B cell (primary cell): ENCODE measurements at regions not wholly inside any gene's neighbourhood (a gene's known extent, or its start where the extent isn't known, plus 50 kb on each side); places are given as distances from the start of the nearest gene placed in this dataset.
"Not testable (repeated sequence)": the region's sequence is repeated elsewhere in the genome, so short reads cannot be mapped to it uniquely, and the experiment has no call there.

ENCODE experiments used
- ATAC-seq: fragments of 200-7000 bp; cut with Tn5 transposase; one replicate; pipeline ENCODE4 v1.10.0; 2021; ENCODE audit warnings: low read depth, mild to moderate bottlenecking, moderate number of reproducible peaks, moderate library complexity
- CTCF ChIA-PET: fragments of 350-600 bp; sonication (Branson Sonifier 250); formaldehyde crosslinking; loops from one replicate; lab custom pipeline; 2021; ENCODE audit warnings: antibody characterized with exemption, inconsistent platforms; lab: Charles Lee
- POLR2A ChIA-PET: fragments of 350-600 bp; sonication (Branson Sonifier 250); formaldehyde crosslinking; loops from one replicate; lab custom pipeline; 2021; ENCODE audit warnings: antibody characterized with exemption; lab: Charles Lee
- DNase-seq: peaks from one replicate; pipeline ENCODE4 v3.0.0; 2013
- H2AFZ ChIP-seq: 2 replicates; pipeline ENCODE4 v1.6.1; 2012; ENCODE audit warnings: mild to moderate bottlenecking, low read depth, low read length; ENCODE audit not compliant: insufficient read depth, poor library complexity, severe bottlenecking
- H3K27ac ChIP-seq, 2 donors: 1 replicate in 1 of 2; 2 replicates in 1 of 2; pipeline ENCODE4 v1.5.1; 2012 to 2013; ENCODE audit warnings: low read length in 2 of 2, mild to moderate bottlenecking in 2 of 2, moderate library complexity in 1 of 2
- H3K27me3 ChIP-seq, 4 experiments: fragments of 200-600 bp in 1 of 4; sonication (generic) in 1 of 4; replicated peaks in 1 of 4; 1 replicate in 2 of 4; 2 replicates in 2 of 4; pipeline versions ENCODE4 v1.6.1 to v1.7.0; 2013 to 2016; ENCODE audit warnings: low read length in 3 of 4, mild to moderate bottlenecking in 2 of 4, mixed read lengths in 1 of 4, moderate library complexity in 1 of 4; ENCODE audit not compliant: insufficient read depth in 4 of 4, control insufficient read depth in 3 of 4; ENCODE audit errors: control extremely low read depth in 1 of 4
- H3K36me3 ChIP-seq, 2 experiments: replicated peaks in 1 of 2; 1 replicate in 1 of 2; 2 replicates in 1 of 2; pipeline versions ENCODE4 v1.6.1 to v1.7.1; 2013; ENCODE audit warnings: low read length in 1 of 2; ENCODE audit not compliant: insufficient read depth in 2 of 2, control insufficient read depth in 1 of 2; ENCODE audit errors: control extremely low read depth in 1 of 2, extremely low read depth in 1 of 2
- H3K4me1 ChIP-seq, 2 donors: fragments of 200-600 bp in 1 of 2; sonication (generic) in 1 of 2; 1 replicate in 1 of 2; 2 replicates in 1 of 2; pipeline versions ENCODE4 v1.5.1 to v1.6.1; 2013 to 2017; ENCODE audit warnings: low read length in 2 of 2; ENCODE audit not compliant: control insufficient read depth in 2 of 2, insufficient read depth in 2 of 2
- H3K4me2 ChIP-seq: replicated peaks from 2 replicates; pipeline ENCODE3; 2012; ENCODE audit warnings: mild to moderate bottlenecking, low read depth, low read length; ENCODE audit not compliant: poor library complexity, severe bottlenecking
- H3K4me3 ChIP-seq, 5 experiments: fragments of 200-600 bp in 1 of 5; sonication (generic) in 1 of 5; 1 replicate in 3 of 5; 2 replicates in 2 of 5; pipeline versions ENCODE4 v1.5.1 to v1.7.0; 2011 to 2016; ENCODE audit warnings: low read length in 4 of 5, mild to moderate bottlenecking in 4 of 5, low read depth in 2 of 5, control low read depth in 1 of 5, moderate library complexity in 1 of 5; ENCODE audit not compliant: insufficient read depth in 1 of 5; ENCODE audit errors: control extremely low read depth in 1 of 5, extremely low read depth in 1 of 5
- H3K79me2 ChIP-seq: fragments of 200-600 bp; sonication (generic); one replicate; pipeline ENCODE4 v1.6.0; 2016; ENCODE audit warnings: low read length; ENCODE audit not compliant: control insufficient read depth, insufficient read depth
- H3K9ac ChIP-seq: fragments of 200-600 bp; sonication (generic); 2 replicates; pipeline ENCODE4 v1.6.1; 2017; ENCODE audit warnings: mild to moderate bottlenecking, low read length, moderate library complexity
- H3K9me3 ChIP-seq, 3 donors: one replicate each; pipeline versions ENCODE4 v1.6.1 to v1.7.1; 2013; ENCODE audit warnings: low read length in 2 of 3; ENCODE audit not compliant: control insufficient read depth in 2 of 3, insufficient read depth in 1 of 3; ENCODE audit errors: control extremely low read depth in 1 of 3
- H4K20me1 ChIP-seq: 2 replicates; pipeline ENCODE4 v1.6.0; 2012; ENCODE audit warnings: mild to moderate bottlenecking, low read length; ENCODE audit not compliant: insufficient read depth, control insufficient read depth, poor library complexity, severe bottlenecking
- H3K27ac Mint-ChIP-seq: one replicate; pipeline ENCODE4 v1.8.0; 2021; ENCODE audit warnings: mixed read lengths
- H3K27me3 Mint-ChIP-seq: one replicate; pipeline ENCODE4 v1.8.0; 2021; ENCODE audit warnings: mixed read lengths
- H3K4me1 Mint-ChIP-seq: one replicate; pipeline ENCODE4 v1.8.0; 2021; ENCODE audit warnings: mixed read lengths
- H3K4me3 Mint-ChIP-seq: one replicate; pipeline ENCODE4 v1.8.0; 2021; ENCODE audit warnings: mixed read lengths
- H3K9me3 Mint-ChIP-seq: one replicate; pipeline ENCODE4 v1.8.0; 2022; ENCODE audit warnings: mixed read lengths; ENCODE audit not compliant: insufficient read depth
- CTCF ChIP-seq: fragments of 200-600 bp; IDR thresholded peaks from one replicate; pipeline ENCODE4 v1.8.0; 2022; ENCODE audit warnings: antibody characterized with exemption, mild to moderate bottlenecking
- EZH2 ChIP-seq: IDR thresholded peaks from 2 replicates; pipeline ENCODE4 v1.6.1; 2012; ENCODE audit warnings: borderline replicate concordance, low read depth, mild to moderate bottlenecking, moderate library complexity, low read length; ENCODE audit not compliant: insufficient read depth, poor library complexity, severe bottlenecking
- WGBS: methylation state at CpG from one replicate; pipeline ENCODE4 v1.1.5; 2013; ENCODE audit warnings: missing lambda C conversion rate; ENCODE audit not compliant: insufficient coverage; 5-methylcytosine and 5-hydroxymethylcytosine counted together
- intact Hi-C: fragments of 100-400 bp; cut with micrococcal nuclease; formaldehyde crosslinking; loops from one replicate; pipeline ENCODE4 v1.10.0; 2022

- H2AFZ ChIP-seq: no peak overlapping the region
- H4K20me1 ChIP-seq: no peaks in the 10 kb centered on the region
- Mint-ChIP-seq H3K27me3 (no peaks in the 10 kb centered on the region), H3K27ac (no peak overlapping the region), H3K4me1 (no peaks in the 10 kb centered on the region), H3K4me3 (no peak overlapping the region), H3K9me3 (no peaks in the 10 kb centered on the region)
- H3K4me1 ChIP-seq: no peaks in the 10 kb centered on the region
- no peak for ATAC-seq
- no peak overlapping the region for H3K4me2 ChIP-seq
- no peak overlapping the region for H3K4me3 ChIP-seq
- no peaks in the 10 kb centered on the region for H3K36me3 ChIP-seq
- H3K27ac ChIP-seq: no peak overlapping the region
- WGBS: no CpG with 5 or more reads among the region's 2 CpGs
- no peak for DNase-seq
- H3K27me3 ChIP-seq: no peaks in the 10 kb centered on the region
- H3K9me3 ChIP-seq: no peaks in the 10 kb centered on the region
- POLR2A ChIA-PET: no interaction called here
- intact Hi-C loops: no loop called here
- TF ChIP-seq EZH2 (no peak), CTCF (no peak)
- no peak overlapping the region for H3K9ac ChIP-seq
- CTCF ChIA-PET: no interaction called here
- no peaks in the 10 kb centered on the region for H3K79me2 ChIP-seq
These were observed 413.5 kb downstream of the BCKDHB start for GRCh38 chr6:80519811-80520594.

DNA sequence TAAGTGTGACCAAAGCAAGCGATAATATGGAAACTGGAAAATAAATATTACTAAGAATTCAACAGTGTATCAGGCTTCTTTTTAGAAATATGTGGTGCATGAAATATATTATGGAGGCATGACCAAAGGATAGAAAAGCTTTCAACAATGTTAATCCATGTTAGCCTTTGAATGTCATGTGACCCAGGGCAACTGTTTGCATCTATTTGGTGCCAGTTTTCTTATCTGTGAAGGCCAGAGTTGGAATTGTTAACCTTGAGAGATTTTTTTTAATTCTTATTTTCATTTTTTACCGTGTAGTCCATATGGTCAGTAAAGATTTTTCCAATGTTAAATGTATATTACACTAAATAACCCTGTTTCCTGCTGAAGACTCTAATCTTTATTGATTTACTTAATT lies 411.1 kb downstream of the BCKDHB start:
- H3K27me3 ChIP-seq: no peaks in the 10 kb centered on the region
- WGBS: no CpG with 5 or more reads among the region's 2 CpGs
- ATAC-seq: no peak
- DNase-seq: no peak
- Mint-ChIP-seq H3K9me3 (no peaks in the 10 kb centered on the region), H3K4me3 (no peak overlapping the region), H3K27ac (no peak overlapping the region), H3K4me1 (no peaks in the 10 kb centered on the region), H3K27me3 (no peaks in the 10 kb centered on the region)
- H3K79me2 ChIP-seq: no peaks in the 10 kb centered on the region
- no peak overlapping the region for H2AFZ ChIP-seq
- POLR2A ChIA-PET: no interaction called here
- no peak overlapping the region for H3K4me2 ChIP-seq
- CTCF ChIA-PET: no interaction called here
- no peaks in the 10 kb centered on the region for H3K4me1 ChIP-seq
- no peak overlapping the region for H3K9ac ChIP-seq
- H3K9me3 ChIP-seq: no peaks in the 10 kb centered on the region
- intact Hi-C loops: no loop called here
- no peaks in the 10 kb centered on the region for H4K20me1 ChIP-seq
- H3K36me3 ChIP-seq: no peaks in the 10 kb centered on the region
- no peak overlapping the region for H3K27ac ChIP-seq
- no peak overlapping the region for H3K4me3 ChIP-seq
- TF ChIP-seq CTCF (no peak), EZH2 (no peak)

GRCh38 chr6:80510521-80510920 lies 404.1 kb downstream of the BCKDHB start:
- H3K9me3 Mint-ChIP-seq, H2AFZ ChIP-seq, H3K79me2 ChIP-seq, H3K9me3 ChIP-seq, H3K4me2 ChIP-seq, H3K36me3 ChIP-seq, H3K9ac ChIP-seq, CTCF ChIA-PET, H4K20me1 ChIP-seq, H3K4me3 ChIP-seq, intact Hi-C loops, DNase-seq, H3K4me3 Mint-ChIP-seq, H3K4me1 ChIP-seq, H3K27me3 ChIP-seq, H3K27ac Mint-ChIP-seq, POLR2A ChIA-PET, H3K4me1 Mint-ChIP-seq, H3K27ac ChIP-seq, H3K27me3 Mint-ChIP-seq, ATAC-seq: not testable (repeated sequence)
- WGBS: no CpG with 5 or more reads among the region's 1 CpG
